ENCODE measurements at regions not wholly inside any gene's neighbourhood (a gene's known extent, or its start where the extent isn't known, plus 50 kb on each side); places are given as distances from the start of the nearest gene placed in this dataset.
A peak's percentile ranks its signal among the peaks of the same experiment; 100 is the strongest.

DNA sequence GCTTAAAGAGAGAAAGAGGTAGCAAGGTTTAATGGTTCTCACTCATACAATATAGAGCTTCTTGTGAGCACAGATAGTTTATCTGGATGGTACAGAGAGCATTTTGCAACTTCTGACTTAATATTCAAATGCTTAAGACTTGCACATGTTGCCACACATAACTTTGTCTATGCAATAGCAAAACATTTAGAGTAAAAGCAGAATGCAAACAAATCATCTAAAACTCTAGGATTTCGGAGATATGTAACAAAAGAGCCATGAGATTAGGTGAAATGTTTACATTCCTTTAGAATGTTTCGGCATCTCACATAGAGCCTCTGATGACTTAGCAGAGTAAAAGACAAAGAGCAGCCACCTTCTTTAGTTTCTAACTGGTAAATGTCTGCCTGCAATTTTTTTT is 717.1 kb upstream of the LRRN3 start:
- H3K27ac ChIP-seq, result peak overlapping the region; percentile 84
- no peaks in the 10 kb centered on the region for H4K20me1 ChIP-seq (ENCODE audit: low read depth)
- Mint-ChIP-seq H3K4me1 (peaks cover 37% of the 10 kb centered on the region), H3K36me3 (peaks cover 3% of the 10 kb centered on the region), H3K27me3 (ENCODE audit: insufficient read depth, low read depth) (peaks cover 2% of the 10 kb centered on the region), H3K4me3 (no peak overlapping the region), H3K27ac (peak overlapping the region; percentile 78), H3K9me3 (peaks cover 12% of the 10 kb centered on the region)
- DNase-seq (ENCODE audit: low spot score), result peak; percentile 36
- H3K79me2 ChIP-seq (ENCODE audit: low read depth), result no peaks in the 10 kb centered on the region
- H3K36me3 ChIP-seq, result no peaks in the 10 kb centered on the region
- H3K4me1 ChIP-seq, result peaks cover 36% of the 10 kb centered on the region
- H2AFZ ChIP-seq (replicated peaks), result no peak overlapping the region
- H3K9me3 ChIP-seq (ENCODE audit: low read depth), result no peaks in the 10 kb centered on the region
- H3K4me3 ChIP-seq, result no peak overlapping the region
- H3F3A ChIP-seq (ENCODE audit: low read depth), result peaks cover 16% of the 10 kb centered on the region
- peak overlapping the region; percentile 20 for H3K4me2 ChIP-seq
- H3K9ac ChIP-seq, result no peak overlapping the region
- H3K27me3 ChIP-seq, result no peaks in the 10 kb centered on the region
- TF ChIP-seq EZH2phosphoT487 (IDR thresholded peaks at IDR 0.05), result no peak
- TF ChIP-seq, protein P1, sequence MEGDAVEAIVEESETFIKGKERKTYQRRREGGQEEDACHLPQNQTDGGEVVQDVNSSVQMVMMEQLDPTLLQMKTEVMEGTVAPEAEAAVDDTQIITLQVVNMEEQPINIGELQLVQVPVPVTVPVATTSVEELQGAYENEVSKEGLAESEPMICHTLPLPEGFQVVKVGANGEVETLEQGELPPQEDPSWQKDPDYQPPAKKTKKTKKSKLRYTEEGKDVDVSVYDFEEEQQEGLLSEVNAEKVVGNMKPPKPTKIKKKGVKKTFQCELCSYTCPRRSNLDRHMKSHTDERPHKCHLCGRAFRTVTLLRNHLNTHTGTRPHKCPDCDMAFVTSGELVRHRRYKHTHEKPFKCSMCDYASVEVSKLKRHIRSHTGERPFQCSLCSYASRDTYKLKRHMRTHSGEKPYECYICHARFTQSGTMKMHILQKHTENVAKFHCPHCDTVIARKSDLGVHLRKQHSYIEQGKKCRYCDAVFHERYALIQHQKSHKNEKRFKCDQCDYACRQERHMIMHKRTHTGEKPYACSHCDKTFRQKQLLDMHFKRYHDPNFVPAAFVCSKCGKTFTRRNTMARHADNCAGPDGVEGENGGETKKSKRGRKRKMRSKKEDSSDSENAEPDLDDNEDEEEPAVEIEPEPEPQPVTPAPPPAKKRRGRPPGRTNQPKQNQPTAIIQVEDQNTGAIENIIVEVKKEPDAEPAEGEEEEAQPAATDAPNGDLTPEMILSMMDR (IDR thresholded peaks at IDR 0.05), result no peak
- TF ChIP-seq EZH2 (IDR thresholded peaks at IDR 0.05), result no peak

DNA sequence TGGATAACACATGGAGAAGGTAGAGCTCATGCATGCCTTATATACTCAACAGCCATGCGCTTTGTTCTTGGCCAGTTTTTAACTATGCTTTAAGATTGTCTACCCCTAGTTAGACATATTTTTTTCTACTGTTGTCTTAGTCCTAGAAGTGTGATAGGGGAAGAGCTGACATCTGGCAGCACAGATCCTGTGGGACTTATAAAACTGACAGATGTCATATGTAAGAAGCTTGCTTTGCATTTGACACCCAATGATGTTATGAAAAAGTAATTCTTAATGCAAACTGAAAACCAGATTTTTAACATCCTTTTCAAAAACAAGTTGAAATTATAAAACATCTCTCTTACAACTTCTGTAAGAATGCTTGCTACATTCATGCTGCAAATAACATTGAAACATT is 715.9 kb upstream of the LRRN3 start:
- Histone ChIP-seq H3K79me2 (ENCODE audit: low read depth) (no peaks in the 10 kb centered on the region), H3K4me3 (no peak overlapping the region), H3K9ac (no peak overlapping the region), H3K36me3 (no peaks in the 10 kb centered on the region), H3K27ac (no peak overlapping the region), H2AFZ (replicated peaks) (no peak overlapping the region), H3K4me1 (peaks cover 36% of the 10 kb centered on the region), H4K20me1 (ENCODE audit: low read depth) (no peaks in the 10 kb centered on the region), H3K9me3 (ENCODE audit: low read depth) (no peaks in the 10 kb centered on the region), H3K4me2 (no peak overlapping the region), H3K27me3 (no peaks in the 10 kb centered on the region), H3F3A (ENCODE audit: low read depth) (peaks cover 16% of the 10 kb centered on the region)
- no peaks in the 10 kb centered on the region for H3K27me3 Mint-ChIP-seq (ENCODE audit: insufficient read depth, low read depth)
- DNase-seq (ENCODE audit: low spot score), result no peak
- H3K36me3 Mint-ChIP-seq, result peaks cover 3% of the 10 kb centered on the region
- no peak overlapping the region for H3K4me3 Mint-ChIP-seq
- H3K4me1 Mint-ChIP-seq, result peaks cover 42% of the 10 kb centered on the region
- H3K9me3 Mint-ChIP-seq, result peaks cover 12% of the 10 kb centered on the region
- TF ChIP-seq EZH2phosphoT487 (IDR thresholded peaks at IDR 0.05) (no peak), EZH2 (IDR thresholded peaks at IDR 0.05) (no peak)
- TF ChIP-seq, protein P1 (IDR thresholded peaks at IDR 0.05), result no peak
- no peak overlapping the region for H3K27ac Mint-ChIP-seq

DNA sequence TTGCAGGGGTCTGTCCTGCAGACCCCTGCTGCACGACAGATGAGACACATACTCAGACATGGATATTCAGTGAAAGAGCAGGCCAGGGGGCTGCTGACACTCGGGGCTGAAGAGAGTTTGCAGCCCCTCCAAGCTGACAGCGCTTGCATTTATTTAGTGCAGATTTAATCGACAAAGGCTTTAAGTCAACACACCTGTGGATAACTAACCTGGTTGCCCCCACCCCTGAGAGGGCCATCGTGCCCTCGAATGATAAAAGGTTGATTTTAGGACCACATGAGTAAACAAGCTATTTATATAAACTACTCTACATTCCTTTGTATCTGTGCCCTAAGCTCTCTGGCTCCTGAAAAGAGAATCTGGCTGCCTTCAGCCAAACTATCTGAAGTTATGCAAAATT is 708.2 kb upstream of the LRRN3 start:
- H2AFZ ChIP-seq (replicated peaks), result no peak overlapping the region
- TF ChIP-seq EZH2phosphoT487 (IDR thresholded peaks at IDR 0.05), result no peak
- no peak for TF ChIP-seq EZH2 (IDR thresholded peaks at IDR 0.05)
- H4K20me1 ChIP-seq (ENCODE audit: low read depth), result no peaks in the 10 kb centered on the region
- H3K4me3 Mint-ChIP-seq, result no peak overlapping the region
- peaks cover 35% of the 10 kb centered on the region for H3K4me1 Mint-ChIP-seq
- no peaks in the 10 kb centered on the region for H3K79me2 ChIP-seq (ENCODE audit: low read depth)
- no peaks in the 10 kb centered on the region for H3K9me3 Mint-ChIP-seq
- DNase-seq (ENCODE audit: low spot score), result no peak
- no peaks in the 10 kb centered on the region for H3K36me3 Mint-ChIP-seq
- peaks cover 16% of the 10 kb centered on the region for H3K4me1 ChIP-seq
- no peaks in the 10 kb centered on the region for H3K27me3 Mint-ChIP-seq (ENCODE audit: insufficient read depth, low read depth)
- H3K27me3 ChIP-seq, result no peaks in the 10 kb centered on the region
- H3K36me3 ChIP-seq, result no peaks in the 10 kb centered on the region
- no peak overlapping the region for H3K27ac ChIP-seq
- peak overlapping the region; percentile 6 for H3K27ac Mint-ChIP-seq
- no peaks in the 10 kb centered on the region for H3K9me3 ChIP-seq (ENCODE audit: low read depth)
- peaks cover 4% of the 10 kb centered on the region for H3F3A ChIP-seq (ENCODE audit: low read depth)
- no peak overlapping the region for H3K4me3 ChIP-seq
- H3K9ac ChIP-seq, result no peak overlapping the region
- H3K4me2 ChIP-seq, result no peak overlapping the region

DNA sequence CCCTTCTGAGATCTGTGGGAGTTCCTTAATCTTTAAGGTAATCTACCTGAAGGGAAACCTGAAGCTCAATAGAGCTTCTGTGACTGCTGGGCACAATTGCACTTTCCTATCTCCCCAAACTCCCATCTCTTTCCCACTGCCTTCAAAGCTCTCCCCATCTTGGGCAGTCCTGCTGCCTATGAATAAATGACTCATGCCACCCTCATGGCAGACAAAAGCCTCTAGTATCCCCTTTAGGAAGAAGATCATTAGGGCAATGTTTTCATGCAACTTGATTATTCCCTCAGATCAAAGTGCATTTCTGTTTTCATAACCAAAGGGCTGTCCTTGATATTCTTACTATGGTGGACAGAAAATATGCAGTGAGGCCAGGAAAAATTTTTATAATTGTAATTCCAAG is 704.9 kb upstream of the LRRN3 start:
- H3K9me3 ChIP-seq (ENCODE audit: low read depth), result no peaks in the 10 kb centered on the region
- H4K20me1 ChIP-seq (ENCODE audit: low read depth), result no peaks in the 10 kb centered on the region
- H3K27ac Mint-ChIP-seq, result no peak overlapping the region
- no peak overlapping the region for H3K4me3 Mint-ChIP-seq
- no peak overlapping the region for H3K27ac ChIP-seq
- no peaks in the 10 kb centered on the region for H3K79me2 ChIP-seq (ENCODE audit: low read depth)
- peaks cover 4% of the 10 kb centered on the region for H3F3A ChIP-seq (ENCODE audit: low read depth)
- H2AFZ ChIP-seq (replicated peaks), result no peak overlapping the region
- peaks cover 44% of the 10 kb centered on the region for H3K4me1 Mint-ChIP-seq
- H3K27me3 ChIP-seq, result no peaks in the 10 kb centered on the region
- no peak for DNase-seq (ENCODE audit: low spot score)
- H3K4me3 ChIP-seq, result no peak overlapping the region
- no peaks in the 10 kb centered on the region for H3K27me3 Mint-ChIP-seq (ENCODE audit: insufficient read depth, low read depth)
- H3K9ac ChIP-seq, result no peak overlapping the region
- TF ChIP-seq EZH2 (IDR thresholded peaks at IDR 0.05) (no peak), EZH2phosphoT487 (IDR thresholded peaks at IDR 0.05) (no peak)
- TF ChIP-seq, protein P1 (IDR thresholded peaks at IDR 0.05), result no peak
- no peaks in the 10 kb centered on the region for H3K36me3 Mint-ChIP-seq
- no peaks in the 10 kb centered on the region for H3K9me3 Mint-ChIP-seq
- H3K36me3 ChIP-seq, result no peaks in the 10 kb centered on the region
- no peak overlapping the region for H3K4me2 ChIP-seq
- H3K4me1 ChIP-seq, result peaks cover 26% of the 10 kb centered on the region

All from neural progenitor cell (in vitro differentiated cells).